Suppressor macrophage treated with lipopolysaccharide for 4 hours (primary cell): ENCODE measurements at regions not wholly inside any gene's neighbourhood (a gene's known extent, or its start where the extent isn't known, plus 50 kb on each side); places are given as distances from the start of the nearest gene placed in this dataset.
"Not testable (repeated sequence)": the region's sequence is repeated elsewhere in the genome, so short reads cannot be mapped to it uniquely, and the experiment has no call there.

Experiments used
- DNase-seq: peaks from one replicate; pipeline ENCODE4 v3.0.0-alpha.2; 2020

- no peak for DNase-seq
Observed at GRCh38 chr15:57881361-57881760, 174.8 kb downstream of the POLR2M start.

DNA sequence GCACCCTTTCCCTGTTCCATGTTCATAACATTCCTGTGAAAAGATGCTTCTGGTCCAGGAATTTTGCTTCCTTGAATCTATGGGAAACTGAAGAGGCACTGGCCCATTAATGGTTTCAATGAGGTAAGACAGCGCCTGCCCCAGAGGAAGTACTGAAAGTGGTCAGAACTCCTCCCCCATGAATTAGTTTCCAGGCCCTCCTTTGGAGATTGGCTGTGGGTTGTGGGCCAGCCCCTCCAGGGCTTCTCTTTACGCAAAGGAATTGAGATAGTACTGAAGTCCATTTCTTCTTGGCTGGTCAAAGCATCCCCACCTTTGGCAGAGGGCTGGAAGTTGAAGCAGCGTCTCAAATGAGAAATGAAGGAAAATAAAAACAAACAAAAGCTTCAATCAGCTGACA lies 175.5 kb downstream of the POLR2M start:
- DNase-seq: no peak

GRCh38 chr15:57883701-57884100 lies 177.2 kb downstream of the POLR2M start:
- DNase-seq: no peak

GRCh38 chr15:57884936-57885335 lies 178.4 kb downstream of the POLR2M start:
- DNase-seq: no peak

DNA sequence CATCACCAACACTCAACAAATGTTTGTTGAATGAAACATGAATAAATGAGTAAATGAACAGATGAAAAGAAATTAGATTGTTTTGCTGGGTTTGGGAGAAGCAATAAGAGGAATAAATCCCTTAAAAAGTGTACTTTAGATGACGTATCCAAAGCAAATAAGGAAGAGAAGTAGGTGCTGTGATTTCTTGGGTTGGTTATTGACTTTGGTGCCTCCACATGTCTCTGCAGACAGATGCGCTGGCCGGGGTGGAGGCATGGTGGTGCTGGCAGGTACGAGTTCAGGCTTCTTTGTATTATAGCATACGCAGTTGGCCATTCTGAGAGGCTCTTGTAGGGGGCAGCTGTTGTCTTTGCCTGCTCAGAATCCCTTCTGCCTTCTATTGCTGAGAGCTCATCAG lies 178.9 kb downstream of the POLR2M start:
- no peak for DNase-seq

- no peak for DNase-seq
Observed at GRCh38 chr15:57887825-57888224, 177.7 kb downstream of the ALDH1A2 start.

DNA sequence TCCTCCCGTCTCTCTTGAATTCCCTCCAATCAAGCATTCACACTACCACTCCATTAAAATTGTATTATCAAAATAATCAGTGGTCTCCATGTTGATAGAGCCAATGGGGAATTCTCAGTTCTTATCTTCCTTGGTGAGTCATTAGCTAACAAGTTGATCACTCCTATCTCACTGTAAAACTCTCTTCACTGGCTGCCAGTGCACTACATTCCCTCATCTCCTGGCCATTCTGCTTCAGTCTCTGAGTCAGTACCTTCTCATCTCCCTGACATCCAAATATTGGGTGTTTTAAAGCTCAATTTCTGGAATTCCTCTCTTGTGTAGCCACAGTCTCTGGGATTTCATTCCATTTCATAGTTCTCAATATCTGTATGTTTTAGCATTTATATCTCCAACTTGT lies 175.2 kb downstream of the ALDH1A2 start:
- no peak for DNase-seq

GRCh38 chr15:57890878-57891277 lies 174.6 kb downstream of the ALDH1A2 start:
- DNase-seq: no peak

- no peak for DNase-seq
Observed at GRCh38 chr15:57892181-57892580, 173.3 kb downstream of the ALDH1A2 start.

DNA sequence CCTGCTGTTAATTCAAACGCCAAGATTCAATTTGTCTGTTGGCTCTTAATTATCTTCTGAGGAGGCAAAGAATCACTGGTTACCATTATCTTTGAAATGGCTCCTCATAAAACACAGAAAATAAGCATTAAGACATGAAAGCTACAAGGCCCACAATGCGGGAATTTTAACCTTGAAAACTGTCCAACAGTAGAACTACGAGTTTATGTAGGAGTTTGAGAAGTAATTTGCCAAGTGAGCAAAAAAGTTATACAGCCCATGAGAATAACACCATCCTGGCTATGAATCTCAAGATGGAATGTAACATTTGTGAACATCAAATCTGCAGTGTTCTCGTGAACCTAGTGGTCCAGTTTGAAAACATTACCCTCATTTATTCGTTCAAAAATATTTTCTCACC lies 172.5 kb downstream of the ALDH1A2 start:
- no peak for DNase-seq

- DNase-seq: no peak
Observed at GRCh38 chr15:57895291-57895690, 170.2 kb downstream of the ALDH1A2 start.

- no peak for DNase-seq
Observed at GRCh38 chr15:57896114-57896513, 169.4 kb downstream of the ALDH1A2 start.

DNA sequence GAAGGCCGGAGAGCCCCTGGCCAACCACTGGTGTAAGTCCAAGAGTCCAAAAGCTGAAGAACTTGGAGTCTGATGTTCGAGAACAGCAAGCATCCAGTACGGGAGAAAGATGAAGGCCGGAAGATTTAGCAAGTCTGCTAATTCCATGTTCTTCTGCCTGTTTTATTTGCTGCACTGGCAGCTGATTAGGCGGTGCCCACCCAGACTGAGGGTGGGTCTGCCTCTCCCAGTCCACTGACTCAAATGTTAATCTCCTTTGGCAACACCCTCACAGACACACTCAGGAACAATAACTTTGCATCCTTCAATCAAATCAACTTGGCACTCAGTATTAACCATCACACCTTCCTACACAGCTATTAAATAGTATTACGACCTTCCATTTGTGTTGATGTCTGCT lies 168.6 kb downstream of the ALDH1A2 start:
- DNase-seq: not testable (repeated sequence)

DNA sequence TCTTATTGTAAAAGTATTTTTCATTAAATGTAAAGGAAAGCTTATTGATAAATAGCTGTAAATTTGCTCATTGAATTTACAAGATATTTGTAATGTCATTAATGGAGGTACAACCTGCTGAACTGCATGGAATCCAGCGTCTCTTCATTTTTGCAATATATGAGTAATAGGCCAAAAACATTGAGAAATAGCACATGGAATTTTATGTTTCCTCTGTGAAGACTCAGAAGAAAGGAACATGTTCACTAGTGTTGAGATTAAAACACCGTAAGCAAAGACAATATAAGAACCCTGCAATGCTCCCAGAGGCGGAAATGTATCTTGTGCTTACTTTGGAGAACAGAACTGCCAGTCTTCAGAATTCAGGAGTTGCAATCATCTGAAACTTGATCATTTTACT lies 167.6 kb downstream of the ALDH1A2 start:
- no peak for DNase-seq

- no peak for DNase-seq
Observed at GRCh38 chr15:57902155-57902554, 163.4 kb downstream of the ALDH1A2 start.
